GM12875 (cell line): ENCODE measurements at regions not wholly inside any gene's neighbourhood (a gene's known extent, or its start where the extent isn't known, plus 50 kb on each side); places are given as distances from the start of the nearest gene placed in this dataset.

Source experiments
- H3K4me3 ChIP-seq: one replicate; pipeline ENCODE4 v1.5.1; 2011; ENCODE audit warnings: low read depth, low read length, control low read depth
- CTCF ChIP-seq: IDR thresholded peaks from 2 replicates; pipeline ENCODE4 v1.5.1; 2011; ENCODE audit warnings: low read depth, mild to moderate bottlenecking, control low read depth, inconsistent platforms, low read length, moderate library complexity, borderline replicate concordance; ENCODE audit not compliant: insufficient read depth

- H3K4me3 ChIP-seq = no peak overlapping the region
- TF ChIP-seq CTCF = no peak
Measured at GRCh38 chr9:694092-694402, 147.4 kb upstream of the DMRT1 start.

DNA sequence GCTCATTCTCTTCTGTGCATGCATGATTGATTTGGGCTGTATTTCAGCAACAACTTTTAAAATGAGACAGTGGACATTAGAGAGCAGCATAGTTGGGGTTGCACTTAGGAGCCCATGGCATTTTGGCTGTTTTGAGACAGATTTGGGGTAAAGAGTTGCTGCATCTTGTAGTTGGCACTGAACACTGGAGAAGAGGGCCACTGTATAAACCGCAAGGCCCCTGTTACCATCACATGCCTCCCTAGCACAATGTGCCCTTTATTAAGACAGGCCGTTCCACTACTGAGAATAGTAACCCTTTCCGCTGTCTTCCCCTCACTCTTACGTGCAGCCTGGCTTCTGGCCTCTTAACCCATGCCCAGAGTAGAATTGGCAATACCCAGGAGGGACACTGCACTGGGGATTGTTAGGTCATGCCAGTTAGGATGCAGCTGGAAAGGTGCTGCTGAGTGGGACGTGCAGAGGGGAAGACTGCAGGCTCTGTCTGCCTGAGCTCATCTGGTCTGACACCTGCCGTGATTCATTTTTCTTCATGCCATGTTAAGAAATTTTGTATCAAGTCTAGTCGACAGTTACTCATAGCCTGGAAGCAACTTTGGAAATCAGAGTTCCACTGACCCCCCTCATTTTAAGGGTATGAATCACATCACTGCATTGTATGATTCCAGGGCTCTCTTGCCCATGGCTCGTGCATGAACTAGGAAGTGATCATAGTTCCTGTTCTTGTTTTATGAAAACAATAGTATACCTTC lies 146.9 kb upstream of the DMRT1 start:
- TF ChIP-seq CTCF = no peak
- H3K4me3 ChIP-seq = no peak overlapping the region

- no peak for TF ChIP-seq CTCF
- no peak overlapping the region for H3K4me3 ChIP-seq
Measured at GRCh38 chr9:695252-695651, 146.2 kb upstream of the DMRT1 start.

DNA sequence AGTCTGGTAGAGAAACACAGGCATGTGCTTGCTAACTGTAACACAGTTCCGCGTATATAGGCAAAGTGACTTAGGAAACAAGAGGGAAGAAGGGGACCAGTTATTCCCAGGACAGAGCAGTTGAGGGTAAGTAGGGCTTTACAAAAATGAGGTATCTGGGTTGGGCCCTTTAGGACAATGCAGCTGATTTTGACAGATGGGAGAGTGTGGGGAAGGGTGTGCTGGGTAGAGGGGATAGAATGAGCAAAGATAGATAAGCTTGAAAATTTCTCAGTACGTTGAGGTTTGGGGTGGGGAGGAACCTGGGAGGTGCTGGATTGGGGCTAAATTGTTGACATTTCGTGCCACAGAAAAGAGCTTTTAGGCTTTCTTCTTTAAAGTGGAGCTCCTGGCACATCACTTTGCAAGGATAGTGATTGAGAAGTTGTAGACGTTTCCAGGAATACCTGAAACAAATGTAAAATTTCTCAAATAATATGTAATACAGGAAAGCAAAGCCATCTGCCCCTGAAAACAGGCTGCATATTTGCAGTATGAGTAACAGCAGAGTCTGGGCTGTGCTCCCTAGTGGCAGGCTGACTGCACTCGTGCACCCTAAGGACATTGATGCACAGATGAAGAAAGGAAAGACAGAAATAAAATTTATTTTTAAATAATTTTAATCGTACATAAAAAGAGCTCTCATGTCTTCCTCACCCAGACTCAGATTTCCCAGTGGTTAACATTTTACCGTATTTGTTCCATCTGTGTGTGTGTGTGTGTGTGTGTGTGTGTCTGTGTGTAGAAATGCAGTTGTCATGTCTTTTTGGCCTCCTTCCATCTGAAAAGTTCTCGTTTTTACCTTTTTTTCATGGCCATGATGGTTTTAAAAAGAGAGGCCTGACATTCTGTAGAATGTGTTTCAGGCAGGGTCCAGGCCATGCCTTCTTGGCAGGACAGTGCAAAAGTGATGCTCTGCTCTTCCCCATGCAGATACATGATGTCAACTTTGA lies 144.9 kb upstream of the DMRT1 start:
- no peak for TF ChIP-seq CTCF
- H3K4me3 ChIP-seq = no peak overlapping the region

GRCh38 chr9:698276-698675 lies 143.2 kb upstream of the DMRT1 start:
- no peak overlapping the region for H3K4me3 ChIP-seq
- TF ChIP-seq CTCF = no peak

DNA sequence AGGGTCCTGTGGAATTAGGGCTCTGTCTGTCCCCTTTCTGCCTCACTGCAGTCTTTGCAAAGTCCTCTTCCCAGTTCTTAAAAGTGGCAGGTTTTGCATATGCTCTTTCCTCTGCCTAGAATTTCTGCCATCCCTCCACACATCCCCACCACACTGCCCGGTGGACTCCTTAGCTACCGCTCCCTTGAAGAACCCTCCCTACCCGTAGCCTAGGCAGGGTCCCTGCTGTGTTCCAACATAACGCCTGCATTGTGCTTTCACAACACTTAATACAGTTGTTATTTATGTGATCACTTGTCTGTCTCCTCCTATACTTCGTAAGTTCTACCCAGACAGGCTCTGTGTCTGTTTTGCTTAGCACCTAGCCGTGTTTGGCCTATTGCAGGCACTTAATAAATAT lies 142.5 kb upstream of the DMRT1 start:
- TF ChIP-seq CTCF = no peak
- H3K4me3 ChIP-seq = no peak overlapping the region
